ENCODE measurements at regions not wholly inside any gene's neighbourhood (a gene's known extent, or its start where the extent isn't known, plus 50 kb on each side); places are given as distances from the start of the nearest gene placed in this dataset.

- H3K9me3 ChIP-seq, result no peaks in the 10 kb centered on the region
- WGBS, 5 donors, result 85 to 97% (median 94%) methylated on average over 1 of the region's 1 CpG
- H3K27ac ChIP-seq, result no peak overlapping the region
- intact Hi-C loops (cut with DNase I; ENCODE audit: low total_unique reads), result no loop called here
- H3K4me1 ChIP-seq, result no peaks in the 10 kb centered on the region
- no peak for DNase-seq
- TF ChIP-seq POLR2A (IDR thresholded peaks at IDR 0.05) (no peak), CTCF (IDR thresholded peaks at IDR 0.05 in 8 of 11, conservative IDR thresholded peaks at IDR 0.05 in 3 of 11) (no peak), POLR2AphosphoS5 (IDR thresholded peaks at IDR 0.05) (no peak)
- H3K4me3 ChIP-seq, result no peak overlapping the region
- no peaks in the 10 kb centered on the region for H3K27me3 ChIP-seq (replicated peaks in 1 of 7)
- H3K36me3 ChIP-seq, result no peaks in the 10 kb centered on the region
These were observed 53.8 kb upstream of the RANBP3L start for GRCh38 chr5:36355516-36355915.

- Histone ChIP-seq H3K4me3 (no peak overlapping the region), H3K4me1 (no peaks in the 10 kb centered on the region), H3K27ac (no peak overlapping the region), H3K36me3 (no peaks in the 10 kb centered on the region), H3K9me3 (no peaks in the 10 kb centered on the region), H3K27me3 (replicated peaks in 1 of 7) (no peaks in the 10 kb centered on the region)
- intact Hi-C loops (cut with DNase I; ENCODE audit: low total_unique reads), result no loop called here
- no peak for DNase-seq
- TF ChIP-seq CTCF (IDR thresholded peaks at IDR 0.05 in 8 of 11, conservative IDR thresholded peaks at IDR 0.05 in 3 of 11), result no peak
- TF ChIP-seq POLR2AphosphoS5 (IDR thresholded peaks at IDR 0.05), result no peak
- no peak for TF ChIP-seq POLR2A (IDR thresholded peaks at IDR 0.05)
- WGBS, 5 donors, result 80 to 88% (median 86%) methylated on average over 2 of the region's 2 CpGs
These were observed 55.2 kb upstream of the RANBP3L start for GRCh38 chr5:36356915-36357314.

GRCh38 chr5:36357391-36357975 is 55.8 kb upstream of the RANBP3L start:
- DNase-seq, result no peak
- Histone ChIP-seq H3K36me3 (no peaks in the 10 kb centered on the region), H3K9me3 (no peaks in the 10 kb centered on the region), H3K27ac (no peak overlapping the region), H3K27me3 (replicated peaks in 1 of 7) (no peaks in the 10 kb centered on the region), H3K4me1 (no peaks in the 10 kb centered on the region), H3K4me3 (no peak overlapping the region)
- TF ChIP-seq CTCF (IDR thresholded peaks at IDR 0.05 in 8 of 11, conservative IDR thresholded peaks at IDR 0.05 in 3 of 11), result no peak
- no peak for TF ChIP-seq POLR2A (IDR thresholded peaks at IDR 0.05)
- TF ChIP-seq POLR2AphosphoS5 (IDR thresholded peaks at IDR 0.05), result no peak
- intact Hi-C loops (cut with DNase I; ENCODE audit: low total_unique reads), result no loop called here
- WGBS, 5 donors, result 31 to 42% (median 36%) methylated on average over 5 of the region's 5 CpGs

GRCh38 chr5:36359267-36359666 is 57.6 kb upstream of the RANBP3L start:
- no peaks in the 10 kb centered on the region for H3K4me1 ChIP-seq
- no peak for TF ChIP-seq POLR2AphosphoS5 (IDR thresholded peaks at IDR 0.05)
- TF ChIP-seq POLR2A (IDR thresholded peaks at IDR 0.05), result no peak
- no peak for TF ChIP-seq CTCF (IDR thresholded peaks at IDR 0.05 in 8 of 11, conservative IDR thresholded peaks at IDR 0.05 in 3 of 11)
- no peaks in the 10 kb centered on the region for H3K9me3 ChIP-seq
- H3K27ac ChIP-seq, result no peak overlapping the region
- H3K27me3 ChIP-seq (replicated peaks in 1 of 7), result no peaks in the 10 kb centered on the region
- intact Hi-C loops (cut with DNase I; ENCODE audit: low total_unique reads), result no loop called here
- 83 to 95% (median 84%) methylated on average over 6 of the region's 6 CpGs for WGBS, 5 donors
- no peaks in the 10 kb centered on the region for H3K36me3 ChIP-seq
- no peak overlapping the region for H3K4me3 ChIP-seq
- DNase-seq, result no peak

Data from spleen (tissue), 11 donors.